ENCODE measurements at regions not wholly inside any gene's neighbourhood (a gene's known extent, or its start where the extent isn't known, plus 50 kb on each side); places are given as distances from the start of the nearest gene placed in this dataset.

- no peak for TF ChIP-seq YY1 (IDR thresholded peaks at IDR 0.05; ENCODE audit: insufficient read depth, insufficient read length)
- no peak for TF ChIP-seq SUZ12 (IDR thresholded peaks at IDR 0.05; ENCODE audit: extremely low read depth, insufficient read depth, insufficient read length)
Measured at GRCh38 chr1:78411707-78412106, 79.1 kb upstream of the PTGFR start.
